HG02943 (cell line): ENCODE measurements at regions not wholly inside any gene's neighbourhood (a gene's known extent, or its start where the extent isn't known, plus 50 kb on each side); places are given as distances from the start of the nearest gene placed in this dataset.
"Not testable (repeated sequence)": the region's sequence is repeated elsewhere in the genome, so short reads cannot be mapped to it uniquely, and the experiment has no call there.

Experiments used
- ATAC-seq: cut with Tn5 transposase; IDR thresholded peaks from one replicate; pipeline ENCODE4 v1.9.1; 2021; ENCODE audit warnings: mild to moderate bottlenecking, low read depth, moderate library complexity; ENCODE audit not compliant: unreplicated experiment

DNA sequence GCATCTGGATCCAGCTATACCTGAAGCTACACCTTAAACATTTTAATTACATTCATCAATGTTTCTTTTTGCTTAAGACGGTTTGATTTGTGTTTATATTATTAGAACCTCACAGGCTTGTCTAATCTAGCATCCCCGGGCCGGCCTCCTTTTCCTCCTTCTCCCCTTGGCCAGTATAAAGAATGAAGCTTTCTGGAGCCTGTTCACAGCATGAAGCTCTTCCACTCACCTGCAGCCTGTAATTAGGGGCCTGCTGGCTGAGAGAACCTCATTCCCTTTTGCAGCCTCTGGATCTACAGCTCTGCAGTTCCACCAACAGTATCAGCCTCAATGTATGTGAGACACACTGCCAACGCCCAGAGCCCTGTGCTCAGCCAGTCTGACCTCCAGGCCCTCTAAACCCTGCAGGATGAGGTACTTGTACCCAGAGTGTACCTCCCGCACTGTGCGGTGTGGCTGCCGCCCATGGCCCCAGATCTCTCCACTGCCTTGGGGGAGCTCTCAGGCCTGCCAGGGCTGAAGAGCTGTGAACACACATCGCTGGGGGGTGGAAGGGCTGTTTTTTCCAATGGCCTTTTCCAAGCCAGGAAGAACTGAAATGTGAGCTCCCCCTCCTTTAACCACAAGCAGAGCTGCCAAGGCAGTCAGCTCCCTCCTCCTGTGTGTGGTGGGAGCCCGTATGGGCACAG, 114.7 kb upstream of the ALDH1A3 start:
- no peak for ATAC-seq

DNA sequence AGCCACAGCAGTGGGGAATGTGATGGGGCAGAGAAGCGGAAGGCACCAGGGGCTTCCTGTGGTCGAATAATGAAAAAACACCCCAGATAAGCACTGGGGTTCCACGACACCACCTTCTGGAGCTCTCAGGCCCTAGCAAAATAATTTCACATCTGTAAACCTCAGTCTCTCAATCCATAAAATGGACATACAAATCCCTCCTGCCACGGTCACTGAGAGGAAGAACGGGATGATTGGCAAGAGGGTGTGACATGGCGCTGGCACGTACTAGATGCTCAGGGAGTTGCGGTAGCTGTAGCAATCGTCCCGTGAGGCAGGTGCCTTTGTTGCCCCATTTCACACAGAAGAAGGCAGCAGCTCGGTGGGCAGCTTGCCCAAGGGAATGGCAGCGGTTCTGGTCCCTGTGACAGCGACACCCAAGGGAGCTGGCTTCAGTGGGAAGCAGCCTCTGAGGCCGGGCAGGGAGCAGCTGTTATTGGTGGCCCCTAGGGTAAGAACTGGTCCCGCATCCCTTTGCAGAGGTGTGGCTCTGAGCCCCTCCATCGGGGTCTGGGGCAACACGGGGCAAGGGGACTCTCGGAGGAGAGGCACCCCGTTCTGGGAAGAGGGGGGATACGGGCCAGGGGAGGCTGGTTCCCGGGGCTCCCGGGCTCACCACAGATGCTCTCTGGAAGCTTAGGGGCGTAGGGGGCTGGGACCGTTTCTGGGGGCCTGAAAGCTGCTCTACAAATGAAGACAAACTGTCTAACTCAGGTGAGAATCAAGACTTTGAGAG, 114.0 kb upstream of the ALDH1A3 start:
- no peak for ATAC-seq

DNA sequence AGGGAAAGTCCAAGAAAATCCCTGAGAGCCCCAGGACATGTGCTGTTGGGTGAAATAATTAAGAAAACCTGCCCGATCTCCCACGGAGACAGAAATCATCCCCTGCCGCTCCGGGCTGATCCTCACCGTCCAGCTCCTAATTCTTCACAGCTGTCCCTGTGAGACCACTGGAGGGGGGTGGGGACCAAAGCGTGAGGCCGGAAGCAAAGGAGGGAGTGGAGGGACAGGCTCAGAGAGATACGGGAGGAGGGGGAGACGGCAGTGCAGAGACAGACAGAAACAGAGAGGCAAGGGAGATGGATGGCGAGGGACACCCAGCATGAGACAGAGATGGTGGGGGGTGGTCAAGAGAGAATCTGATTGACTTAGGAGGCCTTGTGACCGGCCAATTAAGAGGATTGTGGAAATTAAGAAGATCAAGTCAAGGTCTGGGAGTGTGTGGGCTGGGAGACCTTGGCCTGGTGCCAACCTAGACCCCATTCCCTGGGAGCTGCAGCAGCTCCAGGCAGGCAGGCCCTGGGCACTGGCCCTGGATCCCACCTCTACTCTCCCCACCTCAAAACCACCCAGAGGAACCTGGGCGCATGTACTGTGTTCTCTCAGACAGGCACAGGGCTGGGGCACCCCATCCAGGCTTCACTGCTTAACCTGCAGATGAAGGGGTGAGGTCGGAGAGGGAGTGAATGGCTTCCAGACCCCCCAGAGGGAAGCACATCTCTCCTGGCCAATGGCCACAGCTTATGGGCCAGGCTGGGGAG, 113.2 kb upstream of the ALDH1A3 start:
- ATAC-seq, result no peak

DNA sequence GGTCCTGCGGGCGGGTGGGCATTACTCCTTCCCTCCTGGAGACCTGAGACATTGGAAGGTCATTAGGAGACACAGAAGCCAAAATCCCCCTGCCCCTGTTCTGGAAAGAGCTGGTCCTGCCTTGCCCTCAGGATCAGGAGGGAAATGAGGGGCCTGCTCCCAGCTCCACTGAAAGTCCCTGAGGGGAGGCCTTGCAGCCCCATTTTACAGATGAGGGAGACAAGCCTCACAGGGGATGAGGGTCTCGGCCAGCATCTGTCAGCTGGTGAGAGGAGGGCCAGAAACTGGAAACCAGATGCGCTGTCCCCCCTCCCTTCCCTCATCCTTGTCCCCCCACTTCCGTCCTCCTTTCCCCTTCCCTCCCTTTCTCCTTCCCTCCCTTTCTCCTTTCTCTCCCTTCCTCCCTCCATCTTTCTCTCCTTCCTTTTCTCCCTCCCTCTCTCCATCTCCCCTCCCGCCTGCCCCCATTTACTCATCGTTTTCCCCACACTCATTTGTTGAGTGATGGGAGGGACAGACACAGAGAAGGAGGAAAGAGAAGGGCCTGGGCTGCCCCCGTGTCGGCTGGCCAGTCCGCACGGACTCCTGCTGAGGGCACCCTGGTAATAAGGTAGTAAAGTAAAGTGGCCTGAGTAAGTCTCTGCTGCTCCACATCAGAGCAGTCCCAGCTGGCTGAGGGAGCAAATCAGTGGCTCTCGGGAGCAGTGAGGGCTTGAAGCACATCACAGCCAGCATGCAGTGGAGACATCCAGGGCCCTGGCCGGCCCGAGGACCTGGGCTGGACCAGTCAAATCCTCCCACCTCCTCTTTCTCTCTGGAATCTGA, 112.4 kb upstream of the ALDH1A3 start:
- ATAC-seq, result no peak

DNA sequence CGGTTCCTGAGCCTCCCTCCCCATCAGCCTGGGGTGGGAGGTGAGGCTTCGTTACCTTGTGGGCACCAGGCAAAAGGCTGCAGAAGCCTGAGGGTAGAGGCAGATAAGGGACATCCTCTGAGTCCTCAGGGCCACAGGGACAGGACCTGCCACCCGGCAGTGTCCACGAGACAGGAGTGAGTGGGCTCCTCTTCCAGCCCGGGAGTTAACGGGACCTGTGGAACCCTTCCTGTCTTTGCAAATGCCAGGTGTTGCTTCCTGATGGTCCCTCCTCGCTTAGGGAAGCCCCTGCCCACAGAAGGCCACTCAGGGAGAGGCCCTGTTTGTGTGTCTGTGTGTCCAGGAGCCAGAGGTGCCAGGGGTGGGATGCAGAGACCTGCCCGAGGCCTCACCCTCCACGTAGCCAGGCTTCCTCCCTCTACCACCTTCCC, 111.1 kb upstream of the ALDH1A3 start:
- ATAC-seq, result no peak

DNA sequence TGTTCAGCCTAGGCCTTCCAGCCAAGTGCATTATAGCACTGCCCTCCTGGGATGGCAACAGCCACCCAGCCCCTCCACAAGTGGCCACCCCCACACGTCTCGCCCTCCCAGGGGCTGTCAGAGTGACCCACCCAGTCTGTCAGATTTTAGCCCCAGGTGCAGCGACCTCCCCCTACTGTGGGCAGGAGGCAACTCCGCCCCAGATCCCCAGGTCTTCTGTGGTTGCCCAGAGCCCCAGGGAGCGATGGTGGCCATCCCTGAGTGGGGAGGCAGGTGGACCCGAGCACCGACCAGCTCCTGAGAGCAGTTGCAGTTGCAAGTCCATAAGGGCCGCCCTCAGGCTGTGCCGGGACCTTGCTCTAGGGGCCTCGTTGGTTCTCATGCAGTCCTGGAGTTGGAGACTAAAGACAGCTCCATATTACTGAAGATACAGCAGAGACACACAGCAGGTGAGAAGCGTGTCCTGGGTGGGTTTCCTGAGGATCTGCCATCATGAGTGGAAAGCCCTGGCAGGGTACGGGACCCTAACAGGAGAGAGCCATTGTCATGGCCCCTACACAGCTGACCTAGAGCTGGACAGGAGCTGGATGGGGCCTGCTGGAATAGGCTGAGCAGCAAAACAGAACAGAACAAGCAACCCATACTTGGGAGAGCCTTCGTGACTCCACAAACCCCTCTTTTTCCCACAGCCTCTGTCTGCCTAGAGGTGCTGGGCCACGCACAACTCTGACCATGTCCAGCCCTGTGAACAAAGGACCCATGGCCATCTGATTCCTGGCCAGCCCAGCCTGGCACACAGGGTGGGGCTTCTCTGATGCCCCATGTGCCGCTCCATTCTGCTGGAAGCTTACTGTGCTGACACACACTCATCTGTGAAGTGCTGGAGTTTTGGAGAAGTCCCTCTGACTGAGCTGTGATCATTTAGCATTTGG, 110.3 kb upstream of the ALDH1A3 start:
- no peak for ATAC-seq

DNA sequence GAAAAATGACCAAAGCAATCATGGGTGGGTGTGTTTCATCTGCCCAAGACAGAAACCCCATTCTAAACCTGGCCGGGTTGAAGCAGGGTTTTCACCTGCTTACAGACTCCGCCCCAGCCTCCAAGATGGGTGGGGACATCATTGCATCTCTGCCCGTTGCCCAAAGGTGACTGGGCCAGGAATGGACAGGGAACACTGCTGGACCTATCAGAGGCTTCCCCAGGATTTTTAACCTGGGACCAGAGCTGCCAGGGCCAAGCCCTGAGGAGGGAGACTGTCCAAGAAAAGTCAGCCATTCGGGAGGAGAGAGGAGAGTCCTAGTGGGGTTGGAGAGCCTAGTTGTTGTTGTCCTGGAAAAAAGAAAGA, 109.7 kb upstream of the ALDH1A3 start:
- ATAC-seq, result no peak

DNA sequence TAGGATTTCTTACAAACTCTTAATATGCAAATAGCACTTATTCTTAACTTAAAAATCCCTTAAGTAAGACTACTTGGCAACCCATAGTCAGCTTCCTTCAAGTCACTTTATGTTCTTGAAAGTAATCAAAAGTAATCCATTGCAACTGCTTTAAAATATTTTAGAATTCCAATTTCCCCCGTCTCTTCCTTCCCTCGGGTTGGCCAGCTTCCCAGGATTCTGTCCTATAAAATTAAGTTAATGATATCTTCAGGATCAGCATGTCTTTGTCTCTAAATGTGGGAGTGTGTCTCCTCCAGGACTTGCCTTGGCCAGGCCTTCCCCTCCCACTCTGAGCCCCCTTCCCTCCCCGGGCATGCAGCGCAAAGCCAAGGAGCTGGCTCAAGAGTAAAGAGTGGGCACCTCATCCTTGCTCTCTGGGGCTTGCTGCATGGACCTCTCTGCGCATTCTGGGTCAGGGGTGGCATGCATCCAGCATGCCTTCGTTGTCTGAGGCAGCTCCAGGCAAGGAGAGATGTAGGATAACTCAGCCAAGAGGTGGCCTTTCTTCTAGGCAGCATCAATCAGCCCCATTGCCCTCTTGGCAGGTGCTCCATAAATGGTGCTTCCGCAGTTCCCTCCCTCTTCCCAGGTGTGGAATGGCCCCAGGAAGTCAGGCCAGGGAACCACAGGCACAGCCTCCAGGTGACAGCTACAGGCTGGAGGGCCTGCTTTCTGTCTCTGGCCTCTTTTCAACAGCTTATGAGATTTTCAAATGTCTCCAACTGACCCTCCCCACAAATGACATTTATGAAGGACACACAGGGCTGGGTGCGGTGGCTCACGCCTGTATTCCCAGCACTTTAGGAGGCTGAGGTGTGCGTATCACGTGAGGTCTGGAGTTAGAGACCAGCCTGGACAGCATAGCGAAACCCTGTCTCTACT, 108.7 kb upstream of the ALDH1A3 start:
- ATAC-seq, result no peak

DNA sequence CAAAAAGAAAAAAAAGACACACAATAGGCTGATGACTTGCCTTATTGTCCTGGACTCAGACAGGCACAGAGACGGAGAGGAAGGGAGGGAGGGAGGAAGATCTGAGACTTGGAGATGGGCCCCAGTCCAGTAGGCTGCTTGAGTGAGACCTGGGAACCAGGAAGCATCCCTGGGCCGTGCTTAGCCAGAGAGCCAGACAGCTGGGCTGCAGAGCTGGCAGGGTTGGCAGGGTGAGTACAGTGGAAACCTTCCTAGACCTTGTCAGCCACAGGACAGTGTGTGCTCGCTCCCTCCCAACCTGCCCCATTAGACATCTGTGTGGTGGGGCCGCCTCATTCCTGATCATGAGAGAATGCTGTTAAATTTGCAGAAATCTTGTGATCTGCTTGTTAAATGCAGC, 107.9 kb upstream of the ALDH1A3 start:
- ATAC-seq, result no peak

DNA sequence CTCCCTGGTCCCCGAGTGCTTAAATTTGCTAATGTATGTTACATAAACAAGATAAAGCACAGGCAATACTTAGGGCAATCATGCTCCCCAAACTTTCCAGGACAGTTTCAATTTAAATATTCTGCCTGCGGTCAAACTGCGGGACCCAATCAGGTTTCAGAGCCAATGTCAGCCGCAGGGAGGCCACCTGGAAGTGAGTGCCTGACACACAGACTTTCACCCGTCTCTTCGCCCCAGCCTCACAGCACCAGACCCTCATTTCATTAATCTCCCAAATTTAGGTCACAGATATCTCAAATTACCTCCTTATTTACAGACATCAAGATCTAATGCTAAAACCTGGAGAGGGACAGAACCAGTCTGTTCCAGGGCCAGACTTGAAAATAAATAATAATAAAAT, 107.2 kb upstream of the ALDH1A3 start:
- ATAC-seq, result no peak

DNA sequence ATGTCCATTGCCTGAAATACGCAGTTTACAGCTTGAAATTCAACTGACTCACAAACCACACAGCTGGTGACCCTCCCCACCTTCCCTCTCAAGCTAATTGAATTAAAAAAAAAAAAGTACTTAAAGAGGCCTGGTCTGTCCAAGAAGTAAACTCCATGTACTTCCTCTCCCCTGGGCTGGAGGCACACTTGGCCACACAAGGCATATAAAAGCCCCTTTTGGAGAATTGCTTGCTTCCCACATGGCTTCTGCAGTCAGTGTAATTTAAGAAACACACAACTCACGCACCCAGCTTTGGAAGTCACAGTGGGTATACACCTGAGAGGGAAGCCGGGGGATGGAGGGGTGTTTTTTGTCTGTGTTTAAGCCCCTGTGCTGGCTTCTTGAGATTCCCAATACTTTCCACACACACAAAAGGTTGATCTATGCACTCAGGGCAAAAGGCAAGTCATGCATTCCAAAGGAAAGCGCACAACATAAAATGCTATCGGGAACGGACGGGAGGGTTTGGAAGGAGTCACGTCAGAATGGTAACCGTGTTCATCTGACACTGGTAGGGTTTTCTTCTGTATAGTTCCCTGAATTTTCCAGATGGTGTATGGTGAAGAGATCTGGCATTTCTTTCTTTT, 106.6 kb upstream of the ALDH1A3 start:
- no peak for ATAC-seq

DNA sequence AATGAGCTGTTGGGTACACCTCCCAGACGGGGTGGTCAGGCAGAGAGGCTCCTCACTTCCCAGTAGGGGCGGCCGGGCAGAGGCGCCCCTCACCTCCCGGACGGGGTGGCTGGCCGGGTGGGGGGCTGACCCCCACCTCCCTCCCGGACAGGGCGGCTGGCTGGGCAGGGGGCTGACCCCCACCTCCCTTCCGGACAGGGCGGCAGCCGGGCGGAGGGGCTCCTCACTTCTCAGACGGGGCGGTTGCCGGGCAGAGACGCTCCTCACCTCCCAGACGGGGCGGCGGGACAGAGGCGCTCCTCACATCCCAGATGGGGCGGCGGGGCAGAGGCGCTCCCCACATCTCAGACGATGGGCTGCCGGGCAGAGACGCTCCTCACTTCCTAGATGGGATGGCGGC, 105.6 kb upstream of the ALDH1A3 start:
- not testable (repeated sequence) for ATAC-seq

DNA sequence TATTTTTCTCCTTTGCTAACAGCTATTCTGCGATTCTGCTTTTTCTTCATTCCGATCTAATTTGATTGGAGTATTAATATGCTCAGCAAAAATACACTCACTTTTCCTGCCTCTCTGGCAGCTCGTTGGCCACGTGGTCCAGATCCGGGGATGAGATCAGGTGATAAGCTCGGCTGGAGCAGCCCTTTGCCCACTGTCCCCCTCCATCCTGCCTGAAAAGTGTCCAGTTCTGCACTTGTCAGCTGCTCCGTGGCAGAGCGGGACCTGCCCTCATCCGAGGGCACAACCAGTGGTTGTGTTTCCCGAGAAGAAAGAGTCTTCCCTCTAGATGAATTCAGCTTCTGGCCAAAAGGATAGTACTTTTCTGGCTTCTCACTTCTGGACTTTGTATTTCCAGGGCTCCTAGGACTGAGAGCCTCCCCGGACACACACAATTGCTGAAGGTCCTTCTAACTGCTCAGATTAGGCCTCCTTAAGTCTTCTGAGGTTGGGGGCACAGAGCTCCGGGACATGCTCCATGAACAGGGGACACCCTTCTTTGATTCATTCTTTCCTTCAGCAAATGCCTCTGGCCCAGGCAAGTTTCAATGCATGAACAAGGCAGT, 103.9 kb upstream of the ALDH1A3 start:
- ATAC-seq, result no peak

DNA sequence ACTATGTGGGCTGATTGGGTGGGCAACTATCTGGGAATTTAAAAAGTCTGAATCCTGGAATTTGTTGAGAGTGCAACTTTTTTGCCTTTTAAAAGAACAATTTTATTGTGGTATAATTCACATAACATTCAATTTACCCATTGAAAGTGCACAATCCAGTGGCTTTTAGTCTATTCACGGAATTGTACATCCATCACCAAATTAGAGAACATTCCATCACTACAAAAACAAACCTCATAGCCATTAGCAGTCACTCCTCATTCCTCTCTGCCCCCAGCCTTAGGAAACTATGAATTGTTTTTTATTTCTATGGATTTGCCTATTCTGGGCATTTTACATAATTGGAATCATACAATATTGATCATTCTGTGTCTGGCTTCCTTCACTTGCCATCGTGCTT, 101.8 kb upstream of the ALDH1A3 start:
- ATAC-seq, result no peak

DNA sequence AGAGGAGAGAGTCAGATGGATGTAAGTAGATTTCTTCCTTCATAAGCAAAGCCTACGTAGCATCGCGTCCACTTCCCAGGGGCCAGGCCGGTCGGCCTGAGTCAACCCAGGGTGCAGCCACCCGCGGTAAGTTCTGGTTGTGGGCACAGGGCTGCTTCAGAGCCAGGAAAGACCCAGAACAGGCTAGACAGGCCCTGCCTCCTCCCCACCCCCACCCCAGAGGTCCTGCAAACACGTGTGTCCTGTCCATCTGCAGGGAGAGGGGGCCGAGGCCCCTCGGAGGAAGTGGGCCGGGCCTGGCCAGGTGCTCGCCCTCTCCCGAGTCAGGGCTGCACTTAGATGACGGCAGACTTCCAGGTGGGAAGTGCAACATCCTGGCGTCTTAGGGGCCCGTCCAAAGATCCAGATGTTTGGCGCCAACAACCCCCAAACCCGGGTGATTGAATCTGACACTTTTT, 100.8 kb upstream of the ALDH1A3 start:
- ATAC-seq, result no peak

DNA sequence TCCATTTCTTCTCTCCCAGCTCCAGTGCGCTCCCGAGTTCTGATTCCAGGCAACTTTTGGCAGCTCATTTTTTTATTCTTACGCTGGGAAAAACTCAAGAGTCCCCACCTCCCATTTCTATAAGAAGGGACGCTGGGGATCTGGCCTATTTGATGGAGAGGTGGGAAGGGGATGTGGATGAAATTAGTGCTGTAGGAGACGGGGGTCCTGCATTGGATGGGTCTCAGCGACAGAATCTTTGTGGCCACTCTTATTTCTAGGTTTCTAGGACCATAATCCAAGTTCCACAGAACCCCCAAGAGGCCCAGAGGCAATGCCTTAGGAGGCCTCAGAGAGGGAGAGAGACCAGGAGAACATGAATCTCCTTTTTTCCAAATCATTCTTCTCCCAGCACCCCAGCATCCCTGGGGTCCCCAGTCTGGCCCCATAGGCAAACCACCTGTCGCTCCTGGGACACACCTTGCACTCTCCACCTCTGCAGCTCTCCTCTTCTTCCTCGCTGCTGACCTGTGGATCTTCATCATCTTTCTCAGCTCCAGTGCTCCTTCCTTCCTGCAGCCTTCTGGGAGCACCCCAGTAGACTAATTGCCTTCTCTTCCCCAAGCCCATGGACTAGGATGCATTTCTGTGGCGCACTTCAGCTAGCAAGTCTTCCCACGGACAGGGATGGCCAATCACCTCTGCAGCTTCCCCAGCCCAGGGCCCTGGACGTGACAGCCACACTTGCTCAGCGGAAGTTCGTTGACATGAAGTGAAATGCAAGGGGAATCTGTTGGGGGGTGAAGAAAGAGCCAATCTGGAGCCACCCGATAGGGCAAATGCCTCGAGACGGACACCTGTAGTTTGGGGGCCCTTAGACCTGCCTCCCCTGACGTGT, 100.1 kb upstream of the ALDH1A3 start:
- ATAC-seq, result no peak
